NOMO-1 treated with DMSO at 0.1 percent for 48 hours (cell line): ENCODE measurements at regions not wholly inside any gene's neighbourhood (a gene's known extent, or its start where the extent isn't known, plus 50 kb on each side); places are given as distances from the start of the nearest gene placed in this dataset.

Source experiments
- DNase-seq: peaks from one replicate; lab custom pipeline; 2025; ENCODE audit not compliant: unreplicated experiment; lab: John Stamatoyannopoulos, UW

GRCh38 chr4:58711039-58711438 lies 1600.9 kb upstream of the IGFBP7 start:
- DNase-seq = no peak

- no peak for DNase-seq
These were observed 1578.4 kb upstream of the IGFBP7 start for GRCh38 chr4:58688568-58688967.

DNA sequence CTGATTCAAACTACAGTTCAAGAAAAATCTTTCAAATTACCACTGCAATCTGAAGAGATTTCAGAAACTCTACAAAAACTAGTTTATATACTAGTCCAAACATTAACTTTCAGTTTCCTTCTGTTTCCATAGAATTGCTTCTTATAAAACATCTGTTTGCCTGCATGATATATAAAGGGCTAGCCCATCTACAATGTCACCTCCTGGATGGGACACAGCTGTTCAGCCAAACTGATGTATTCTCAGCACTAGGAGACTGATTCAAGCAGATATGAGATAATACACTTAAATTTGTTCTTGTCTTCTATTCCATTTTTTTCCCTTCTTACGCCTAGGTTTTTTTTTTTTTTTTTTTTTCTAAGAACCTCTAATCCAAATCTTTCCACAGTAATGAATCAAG lies 1569.7 kb upstream of the IGFBP7 start:
- DNase-seq = no peak

DNA sequence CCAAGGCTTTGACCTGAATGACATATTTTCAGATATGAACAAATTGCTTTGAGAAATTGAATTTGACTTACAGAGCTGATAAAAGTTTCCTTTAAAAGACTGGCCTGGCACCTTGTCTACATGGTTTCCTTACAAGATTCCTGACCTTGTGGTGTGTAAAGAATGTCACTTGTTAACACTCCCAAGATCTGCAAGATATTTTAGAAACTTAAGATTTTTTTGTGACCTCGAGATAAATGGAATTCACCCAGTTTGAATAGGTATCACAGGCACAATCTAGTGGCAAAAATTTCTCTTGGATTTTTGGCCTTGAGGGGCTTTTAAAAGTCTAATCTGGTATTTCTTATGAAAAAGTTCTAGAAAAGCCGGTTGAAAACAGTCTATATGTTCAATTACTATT lies 1568.9 kb upstream of the IGFBP7 start:
- DNase-seq = no peak

- no peak for DNase-seq
These were observed 1559.6 kb upstream of the IGFBP7 start for GRCh38 chr4:58669783-58670182.

DNA sequence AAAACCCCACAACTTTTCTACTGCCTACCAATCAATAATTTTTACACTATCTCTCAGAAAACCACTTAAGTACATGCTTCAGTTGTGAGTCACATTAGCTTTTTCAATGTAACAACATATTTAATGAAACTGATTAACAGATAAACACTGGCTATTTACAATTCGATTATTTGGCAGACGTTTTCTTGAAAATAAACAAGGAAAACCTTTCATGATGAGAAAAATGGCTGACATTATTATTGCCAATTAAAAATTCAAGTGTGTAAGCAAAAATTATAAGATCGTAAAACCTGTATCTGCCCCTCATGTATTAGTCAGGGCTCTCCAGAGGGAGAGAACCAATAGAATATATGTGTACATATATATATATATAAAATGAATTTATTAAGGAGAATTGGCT lies 1555.5 kb upstream of the IGFBP7 start:
- no peak for DNase-seq

GRCh38 chr4:58658701-58659100 lies 1548.5 kb upstream of the IGFBP7 start:
- DNase-seq = no peak

DNA sequence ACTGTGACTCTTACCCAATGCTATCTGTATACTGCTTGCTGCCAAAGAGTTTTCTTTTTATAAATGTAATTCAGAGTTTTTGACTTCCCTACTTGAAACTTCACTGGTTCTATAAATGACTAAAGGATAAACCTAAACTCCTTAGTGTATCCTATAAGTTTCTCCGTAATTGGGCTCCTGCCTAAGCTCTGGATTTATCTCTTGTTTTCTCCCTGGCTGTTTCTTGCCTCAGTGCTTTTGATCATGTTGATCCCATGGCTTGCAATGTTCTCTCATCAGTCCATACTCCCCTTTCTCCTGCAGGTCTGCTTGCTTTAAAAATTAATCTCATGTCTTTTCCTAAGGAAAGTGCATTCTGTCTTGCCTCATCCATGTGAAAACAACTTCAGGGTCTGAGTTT lies 1543.1 kb upstream of the IGFBP7 start:
- no peak for DNase-seq

DNA sequence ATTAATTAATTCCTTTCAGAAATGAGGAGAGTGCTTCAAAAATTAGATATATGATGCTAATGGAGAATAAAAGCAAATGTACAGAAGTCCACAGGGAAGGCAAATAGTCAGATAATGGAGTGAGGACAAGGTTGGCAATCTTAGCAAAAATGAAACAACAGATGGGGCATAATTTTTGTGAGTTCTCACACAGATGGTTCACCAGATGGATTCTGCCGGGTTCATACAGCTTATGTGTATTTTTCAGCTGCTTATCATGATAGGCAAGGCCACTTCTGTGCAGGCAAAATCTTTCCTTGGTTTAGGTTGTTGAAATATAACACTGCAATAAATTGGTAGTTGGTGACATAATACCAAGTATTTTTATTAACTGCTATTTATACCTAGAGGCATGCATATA lies 1539.0 kb upstream of the IGFBP7 start:
- no peak for DNase-seq

DNA sequence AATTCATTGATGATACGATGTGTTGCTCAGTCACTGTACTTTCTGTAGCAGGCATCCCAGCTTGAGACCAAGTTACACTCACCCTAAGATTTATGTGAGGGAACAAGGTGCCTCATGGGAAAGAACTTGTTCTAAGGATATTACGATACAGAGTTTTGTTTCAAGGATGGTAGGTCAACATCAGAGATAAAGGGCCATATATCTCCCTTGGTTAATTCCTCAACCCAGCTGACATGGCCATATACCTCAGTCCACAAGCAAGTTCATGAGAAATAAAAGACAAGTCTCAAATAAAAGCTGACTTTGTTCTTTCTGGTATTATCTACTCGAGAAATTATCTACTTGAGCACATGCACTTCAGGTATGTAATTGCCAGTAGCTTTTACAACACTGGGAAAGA lies 1535.9 kb upstream of the IGFBP7 start:
- DNase-seq = no peak

DNA sequence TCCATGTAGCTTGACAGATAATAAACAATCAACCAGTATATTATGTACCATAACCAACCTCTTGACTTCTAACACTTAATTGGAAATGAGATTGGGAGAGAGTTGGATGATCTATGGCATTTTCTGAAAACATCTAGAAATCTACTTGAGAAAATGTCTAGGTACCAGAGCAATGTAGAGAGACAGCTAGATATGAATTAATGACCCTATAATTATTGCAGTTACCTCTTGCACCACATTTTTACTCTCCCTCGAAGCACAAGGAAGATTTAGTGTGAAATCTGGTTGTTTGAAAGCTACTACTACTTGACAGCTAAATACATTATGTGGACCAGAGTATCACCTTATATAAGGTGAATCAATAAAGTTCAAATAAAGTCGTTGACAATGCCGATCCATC lies 1534.4 kb upstream of the IGFBP7 start:
- DNase-seq = no peak

GRCh38 chr4:58636381-58636780 lies 1526.2 kb upstream of the IGFBP7 start:
- DNase-seq = no peak

DNA sequence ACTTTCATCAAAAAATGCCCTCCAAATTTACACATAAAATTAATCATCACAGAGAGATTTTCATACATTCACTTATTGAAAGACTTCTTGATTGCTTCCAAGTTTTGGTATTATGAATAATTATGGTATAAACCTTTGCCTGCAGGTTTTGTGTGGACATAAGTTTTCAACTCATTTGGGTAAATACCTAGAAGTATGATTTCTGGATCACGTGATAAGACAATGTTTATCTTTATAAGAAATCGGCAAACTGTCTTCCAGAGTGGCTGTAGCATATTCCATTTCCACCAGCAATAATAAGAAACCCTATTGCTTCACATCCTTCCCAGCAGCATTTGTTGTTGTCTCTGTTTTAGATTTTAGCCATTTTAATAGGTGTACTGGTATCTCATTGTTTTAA lies 1507.0 kb upstream of the IGFBP7 start:
- DNase-seq = no peak

GRCh38 chr4:58611012-58611411 lies 1500.8 kb upstream of the IGFBP7 start:
- DNase-seq = no peak

DNA sequence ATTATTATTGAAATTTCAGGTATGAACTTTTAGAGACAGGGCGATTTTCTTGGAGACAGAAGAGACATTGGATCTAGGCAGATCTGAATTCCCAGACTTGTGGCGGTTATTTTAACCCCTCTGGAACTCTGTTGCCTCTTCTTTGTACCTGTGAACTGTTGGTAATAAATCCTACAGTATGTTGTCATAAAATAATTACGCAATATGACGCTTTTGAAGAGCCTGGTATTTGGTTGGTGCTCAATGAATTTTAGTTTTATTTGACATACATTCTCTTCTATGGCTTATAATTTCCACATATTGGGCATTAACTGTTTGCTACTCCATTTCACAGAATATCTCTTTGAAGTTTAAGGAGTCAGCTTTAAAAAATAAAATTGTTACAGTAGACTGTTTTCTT lies 1496.1 kb upstream of the IGFBP7 start:
- DNase-seq = no peak

- no peak for DNase-seq
These were observed 1493.8 kb upstream of the IGFBP7 start for GRCh38 chr4:58603951-58604350.

DNA sequence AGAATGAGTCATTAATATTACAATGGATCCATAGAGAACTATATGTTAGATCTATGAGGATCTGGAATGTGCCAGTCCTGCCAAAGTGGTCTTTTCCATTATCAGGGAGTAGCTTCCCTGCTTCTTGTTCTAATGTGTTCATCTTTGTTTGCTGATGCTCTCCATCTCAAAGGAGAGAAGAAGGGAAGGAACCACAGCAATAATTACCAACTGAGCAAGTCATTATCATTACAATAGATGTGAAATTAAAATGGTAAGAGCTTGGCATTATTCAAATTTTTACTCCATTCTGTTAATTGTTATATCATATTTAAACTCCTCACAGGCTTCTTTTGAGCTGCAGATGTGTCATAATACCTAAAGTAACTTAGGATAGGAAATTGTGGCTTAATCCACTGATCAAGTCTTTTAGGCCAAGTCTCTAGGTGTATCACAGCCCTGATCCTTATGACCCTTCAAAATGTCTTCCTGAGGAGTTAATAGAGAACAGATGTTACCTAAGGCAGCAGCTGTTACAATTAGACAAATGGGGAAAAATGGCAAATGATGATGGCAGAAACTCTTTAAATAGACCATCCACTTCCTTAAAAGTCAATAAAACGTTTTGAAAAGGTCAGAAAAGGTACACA lies 1492.7 kb upstream of the IGFBP7 start:
- DNase-seq = no peak

DNA sequence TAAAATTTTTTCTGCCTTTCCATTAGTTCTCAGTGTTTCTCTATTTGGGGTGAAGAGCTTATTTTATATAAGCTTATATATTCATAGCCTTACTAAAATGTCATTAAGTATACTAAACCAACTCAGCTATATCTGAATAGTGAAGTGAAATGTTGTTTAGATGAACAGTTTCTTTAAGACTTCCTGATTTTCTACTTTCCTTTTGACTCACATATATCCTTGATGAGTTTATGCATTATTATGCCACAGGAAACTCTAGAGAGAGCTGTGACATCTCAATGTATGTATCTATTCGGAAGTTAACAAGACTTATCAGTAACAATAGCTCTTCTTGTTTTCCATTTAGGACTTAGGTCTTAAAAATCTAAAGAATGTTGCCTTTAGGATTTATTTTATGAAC lies 1491.8 kb upstream of the IGFBP7 start:
- DNase-seq = peak; percentile 50

GRCh38 chr4:58600290-58600689 lies 1490.1 kb upstream of the IGFBP7 start:
- DNase-seq = no peak

DNA sequence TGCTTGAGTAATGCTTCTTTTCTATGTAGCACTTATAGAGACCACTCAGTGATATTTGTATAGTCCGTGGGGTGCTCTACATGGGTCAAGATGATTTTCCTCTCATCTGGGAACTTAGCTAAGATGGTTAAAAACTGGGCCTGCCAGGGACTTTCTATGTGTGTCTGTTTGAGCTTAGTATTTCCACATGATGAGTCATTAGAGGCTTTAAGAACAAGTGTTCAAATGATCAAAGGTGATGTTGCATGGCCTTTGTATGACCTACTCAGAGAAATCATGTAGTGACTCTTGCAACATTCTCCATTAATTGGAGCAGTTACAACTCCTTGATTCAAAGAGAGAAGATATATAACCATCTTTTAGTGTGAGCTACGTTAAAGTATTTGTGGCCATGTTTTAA lies 1480.5 kb upstream of the IGFBP7 start:
- DNase-seq = no peak

DNA sequence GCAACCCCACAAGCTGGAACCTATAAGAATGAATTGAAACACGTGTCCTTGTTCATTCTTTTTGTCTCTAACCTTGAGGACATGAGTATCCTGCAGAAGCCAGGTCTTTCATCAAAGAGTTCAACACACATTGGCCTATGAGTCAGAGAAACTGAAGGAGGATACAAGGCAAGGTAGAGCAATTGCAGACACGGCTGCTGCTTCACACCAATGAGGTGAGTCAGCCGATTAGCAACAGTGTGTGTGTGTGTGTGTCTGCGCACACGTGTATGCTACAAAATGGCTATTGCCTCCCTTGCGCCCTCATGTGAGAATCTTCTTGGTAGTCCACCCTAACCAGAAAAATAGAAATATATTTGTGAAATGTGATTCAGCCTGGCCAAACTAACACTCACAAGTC lies 1477.7 kb upstream of the IGFBP7 start:
- no peak for DNase-seq

DNA sequence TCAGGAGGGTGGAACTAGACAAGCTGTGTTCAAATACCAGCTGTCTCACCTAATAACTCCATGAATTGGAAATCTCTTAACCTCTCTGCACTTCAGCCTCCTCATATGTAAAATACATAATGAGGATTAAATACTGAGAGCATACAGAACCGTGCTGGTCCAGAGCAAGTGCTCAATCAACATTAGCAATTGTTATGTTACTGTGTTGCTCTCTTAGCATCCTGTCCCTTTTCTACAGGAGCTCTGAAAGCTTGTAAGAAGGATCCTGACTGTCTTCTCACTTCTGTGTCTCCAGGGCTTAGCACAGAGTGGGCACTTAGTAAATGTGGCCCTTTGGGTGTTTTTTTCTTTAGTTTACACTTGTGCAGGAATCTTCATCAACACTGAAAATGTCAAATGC lies 1456.1 kb upstream of the IGFBP7 start:
- DNase-seq = no peak

GRCh38 chr4:58564695-58565475 lies 1454.7 kb upstream of the IGFBP7 start:
- no peak for DNase-seq
